Midbrain (tissue), 1 donor: ENCODE measurements at regions not wholly inside any gene's neighbourhood (a gene's known extent, or its start where the extent isn't known, plus 50 kb on each side); places are given as distances from the start of the nearest gene placed in this dataset.
"Not testable (repeated sequence)": the region's sequence is repeated elsewhere in the genome, so short reads cannot be mapped to it uniquely, and the experiment has no call there.

ENCODE experiments used
- DNase-seq: peaks from one replicate; lab custom pipeline; 2025; lab: John Stamatoyannopoulos, UW

DNA sequence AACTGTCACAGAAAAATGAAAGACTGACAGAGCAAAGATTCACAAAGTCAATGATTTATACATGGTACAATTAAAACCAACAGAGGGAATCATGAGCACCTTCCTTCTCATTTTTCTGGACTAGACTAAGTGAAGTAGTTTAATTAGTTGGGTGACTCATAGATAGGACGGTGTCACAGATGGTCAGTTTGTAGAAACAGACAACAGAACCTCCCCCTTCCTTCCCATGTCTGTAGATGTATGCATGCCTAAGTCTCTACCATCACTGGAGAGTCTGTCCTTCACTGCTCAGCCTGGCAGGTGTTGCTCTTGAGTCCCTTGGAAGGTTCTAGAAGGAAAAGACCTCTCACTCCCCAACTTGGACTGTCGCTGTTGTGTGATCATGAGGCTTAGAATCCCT lies 75.4 kb upstream of the EEF1E1 start:
- DNase-seq: no peak

DNA sequence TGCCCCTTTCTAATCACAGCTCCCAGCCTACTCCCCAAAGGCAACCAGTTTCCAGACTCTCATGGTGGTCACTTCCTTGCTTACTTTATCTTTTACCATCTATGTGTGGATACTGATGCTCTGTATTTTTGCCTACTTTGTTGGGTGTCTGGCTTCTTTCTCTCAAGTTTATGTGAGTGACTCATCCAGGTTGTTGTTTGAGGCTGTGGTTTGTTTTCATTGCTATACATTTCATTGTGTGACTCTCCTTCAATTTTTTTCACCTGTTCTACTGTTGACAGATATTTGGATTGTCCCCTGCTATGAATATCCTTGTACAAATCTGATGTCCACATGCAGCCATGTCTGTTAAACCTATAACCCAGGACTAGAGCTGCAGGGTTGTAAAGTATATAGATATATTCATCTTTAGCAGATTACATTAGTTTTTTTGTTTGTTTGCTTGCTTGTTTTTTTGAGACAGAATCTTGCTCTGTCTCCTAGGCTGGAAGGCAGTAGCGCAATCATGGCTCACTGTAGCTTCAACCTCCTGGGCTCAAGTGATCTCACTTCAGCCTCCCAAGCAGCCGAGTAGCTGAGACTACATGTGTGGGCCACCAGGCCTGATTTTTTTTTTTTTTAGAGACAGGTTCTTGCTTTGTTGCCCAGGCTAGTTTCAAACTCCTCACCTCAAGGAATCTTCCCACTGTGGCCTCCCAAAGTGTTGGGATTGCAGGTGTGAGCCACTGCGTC lies 72.9 kb upstream of the EEF1E1 start:
- no peak for DNase-seq

DNA sequence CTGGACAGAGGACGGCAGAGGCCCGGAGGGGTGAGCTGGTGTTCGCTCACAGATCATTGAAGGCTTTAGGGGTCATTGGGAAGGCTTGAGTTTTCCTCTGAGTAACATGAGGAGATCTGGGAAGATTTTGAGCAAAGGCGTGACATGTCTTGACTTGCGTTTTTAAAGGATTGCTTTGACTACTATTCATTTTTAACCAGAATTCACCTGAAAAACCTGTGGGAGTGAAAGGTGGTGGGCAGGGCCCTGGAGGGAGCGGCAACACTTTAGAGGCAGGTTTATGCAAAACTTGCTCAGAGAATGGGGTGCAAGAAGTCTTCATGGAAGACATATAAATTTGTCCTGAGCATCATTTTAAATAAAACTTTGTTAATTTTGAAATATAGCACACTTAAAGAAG lies 72.2 kb upstream of the EEF1E1 start:
- DNase-seq: no peak

DNA sequence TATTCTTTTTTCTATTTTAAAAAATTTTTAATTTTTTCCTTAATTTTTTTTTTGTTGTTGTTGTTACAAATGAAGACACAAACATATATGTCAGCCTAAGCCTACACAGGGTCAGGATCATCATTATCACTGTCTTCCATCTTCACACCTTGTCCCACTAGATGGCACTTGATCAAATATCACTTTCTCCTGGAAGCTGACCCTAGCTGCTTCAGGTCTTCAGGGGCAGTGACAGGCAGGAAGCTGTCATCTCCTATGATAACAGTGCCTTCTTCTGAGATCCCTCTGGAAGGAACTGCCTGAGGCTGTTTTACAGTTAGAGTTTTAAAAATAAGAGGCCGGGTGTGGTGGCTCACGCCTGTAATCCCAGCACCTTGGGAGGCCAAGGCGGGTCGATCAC lies 70.2 kb upstream of the EEF1E1 start:
- DNase-seq: no peak

DNA sequence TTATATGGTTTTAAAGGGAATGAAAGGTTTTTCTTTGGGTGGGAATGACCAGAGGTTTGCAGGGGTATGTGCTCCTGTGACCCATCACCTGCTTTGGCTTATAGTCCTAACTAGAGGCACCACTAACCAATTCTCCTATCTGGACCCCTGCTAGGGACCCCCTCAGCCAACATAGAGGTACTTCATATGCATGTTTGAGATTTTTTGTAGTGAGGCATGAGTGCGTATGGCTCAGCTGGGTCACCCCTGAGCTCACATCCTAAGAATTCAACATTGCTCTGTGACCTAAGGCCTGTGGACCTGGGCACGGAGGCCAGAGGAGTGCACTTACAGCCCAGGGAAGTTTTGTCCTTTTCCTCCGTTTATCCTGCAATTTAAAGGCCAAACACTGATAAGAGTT lies 68.4 kb upstream of the EEF1E1 start:
- DNase-seq: no peak

DNA sequence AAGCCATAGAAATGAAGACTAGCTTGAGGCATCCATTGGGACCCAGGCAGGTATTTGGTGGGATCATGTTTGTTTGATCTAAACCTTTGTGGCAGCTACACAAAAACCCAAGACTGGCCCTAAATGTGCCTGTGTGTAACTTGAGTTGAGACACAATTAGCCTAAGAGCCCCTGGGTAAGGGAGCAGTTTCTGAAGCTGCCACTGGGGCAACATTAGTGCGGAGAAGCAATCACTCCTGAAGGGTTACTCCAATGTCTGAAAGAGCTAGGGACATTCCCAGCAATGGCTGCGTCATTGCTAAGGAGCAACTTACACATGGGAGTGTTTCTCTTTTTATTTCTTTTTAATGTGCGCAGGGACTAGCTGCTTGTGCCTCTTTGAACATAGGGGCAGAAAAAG lies 67.9 kb upstream of the EEF1E1 start:
- no peak for DNase-seq

DNA sequence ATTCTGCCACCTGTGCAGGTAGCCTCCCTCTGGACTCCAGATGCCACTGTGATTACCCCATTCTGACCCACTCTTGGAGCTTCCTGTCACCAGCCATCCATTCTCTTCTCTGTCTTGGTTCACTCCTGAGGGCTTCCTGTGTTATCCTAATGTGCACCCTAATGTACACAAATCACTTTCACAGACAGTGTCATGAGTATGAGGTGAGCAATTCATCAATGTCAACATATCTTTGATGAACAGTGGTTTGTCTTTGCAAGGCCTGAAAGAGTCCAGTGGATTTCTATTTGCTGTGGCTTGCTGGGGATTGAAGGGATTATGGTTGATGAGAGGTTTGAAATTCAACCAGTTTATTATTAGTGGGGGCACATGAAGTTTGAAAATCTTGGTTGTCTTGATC lies 63.8 kb upstream of the EEF1E1 start:
- no peak for DNase-seq

DNA sequence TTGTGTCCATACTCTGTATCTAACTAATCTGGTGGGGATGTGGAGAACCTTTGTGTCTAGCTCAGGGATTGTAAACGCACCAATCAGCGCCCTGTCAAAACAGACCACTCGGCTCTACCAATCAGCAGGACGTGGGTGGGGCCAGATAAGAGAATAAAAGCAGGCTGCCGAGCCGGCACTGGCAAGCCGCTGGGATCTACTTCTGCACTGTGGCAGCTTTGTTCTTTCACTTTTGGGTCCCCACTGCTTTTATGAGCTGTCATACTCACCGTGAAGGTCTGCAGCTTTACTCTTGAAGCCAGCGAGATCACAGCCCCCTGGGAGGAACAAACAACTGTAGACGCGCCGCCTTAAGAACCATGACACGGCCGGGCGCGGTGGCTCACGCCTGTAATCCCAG lies 62.7 kb upstream of the EEF1E1 start:
- not testable (repeated sequence) for DNase-seq

DNA sequence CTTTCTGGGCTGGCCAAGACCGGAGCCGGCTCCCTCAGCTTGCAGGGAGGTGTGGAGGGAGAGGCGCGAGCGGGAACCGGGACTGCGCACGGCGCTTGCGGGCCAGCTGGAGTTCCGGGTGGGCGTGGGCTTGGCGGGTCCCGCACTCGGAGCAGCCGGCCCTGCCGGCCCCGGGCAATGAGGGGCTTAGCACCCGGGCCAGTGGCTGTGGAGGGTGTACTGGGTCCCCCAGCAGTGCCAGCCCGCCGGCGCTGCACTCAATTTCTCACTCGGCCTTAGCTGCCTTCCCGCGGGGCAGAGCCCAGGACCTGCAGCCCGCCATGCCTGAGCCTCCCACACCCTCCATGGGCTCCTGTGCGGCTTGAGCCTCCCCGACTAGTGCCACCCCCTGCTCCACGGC lies 61.9 kb upstream of the EEF1E1 start:
- not testable (repeated sequence) for DNase-seq

DNA sequence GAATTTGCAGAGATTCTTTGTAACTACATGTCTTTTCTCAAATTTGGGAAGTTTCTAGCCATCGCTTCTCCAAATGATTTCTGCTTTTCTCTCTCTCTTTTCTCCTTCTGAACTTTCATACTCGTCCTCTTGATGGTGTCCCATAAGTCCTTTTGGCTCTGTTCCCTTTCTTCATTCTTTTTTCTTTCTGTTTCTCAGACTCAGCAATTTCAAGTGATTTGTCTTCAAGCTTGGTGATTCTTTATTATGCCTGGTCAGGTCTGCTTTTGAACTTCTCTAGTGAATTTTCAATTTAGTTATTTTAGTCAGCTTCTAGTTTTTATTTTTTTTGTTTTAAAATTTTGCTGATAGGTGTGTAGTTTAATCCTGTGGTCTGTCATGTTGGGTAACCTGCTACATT lies 57.6 kb upstream of the EEF1E1 start:
- DNase-seq: no peak

DNA sequence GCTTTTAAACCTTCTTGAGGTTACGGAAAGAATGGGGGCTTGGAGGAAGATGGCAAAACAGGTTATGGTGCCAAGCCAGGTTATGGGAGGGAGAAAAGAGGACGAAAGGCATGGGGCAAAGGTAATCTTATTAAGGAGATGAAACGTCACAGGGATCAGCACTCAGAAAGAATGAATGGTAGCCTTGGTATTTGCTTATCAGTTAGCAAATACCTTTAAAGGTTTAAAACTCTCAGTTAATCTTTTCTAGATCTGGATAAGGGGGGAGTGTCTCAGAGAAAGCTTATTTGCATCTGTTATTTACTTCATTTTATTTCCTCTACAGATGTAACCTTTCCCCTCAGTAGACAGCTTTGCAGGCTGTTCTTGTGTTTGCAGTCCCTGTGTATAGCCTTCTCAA lies 55.5 kb upstream of the EEF1E1 start:
- no peak for DNase-seq

DNA sequence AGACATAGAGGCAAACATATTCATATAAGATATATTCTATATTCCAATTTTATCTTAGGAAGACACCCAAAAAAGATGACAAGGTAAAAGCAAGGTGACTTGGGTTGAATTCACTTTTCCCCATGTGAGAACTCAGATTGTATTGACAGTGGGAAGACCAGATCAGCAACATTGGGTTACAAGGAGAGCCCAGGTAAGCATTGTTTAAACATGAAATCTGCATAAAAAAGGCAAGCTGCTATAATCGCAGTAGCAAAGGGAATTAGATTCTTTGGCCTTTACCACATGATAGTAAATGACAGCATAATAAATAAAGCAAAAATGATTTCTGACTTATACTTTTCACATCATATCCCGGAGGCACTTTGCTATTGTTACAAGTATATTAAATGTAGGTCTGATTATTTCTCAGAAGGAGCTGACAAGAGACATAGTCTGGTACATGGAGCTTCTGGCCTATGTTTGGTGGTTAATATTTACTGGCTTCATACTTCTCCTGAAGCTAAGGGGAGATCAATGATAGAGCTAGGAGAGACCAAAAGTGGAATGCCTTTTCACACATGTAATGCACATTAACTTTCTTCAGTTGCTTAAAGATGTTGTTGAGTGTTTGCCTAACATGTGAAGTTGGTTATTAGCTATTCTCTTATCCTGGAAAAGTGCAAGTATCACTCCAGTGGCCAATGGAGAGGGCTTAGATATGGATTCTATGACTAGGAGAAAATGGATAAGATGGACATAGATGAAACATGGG lies 53.1 kb upstream of the EEF1E1 start:
- DNase-seq: no peak
